HCT116 (cell line): ENCODE measurements at regions not wholly inside any gene's neighbourhood (a gene's known extent, or its start where the extent isn't known, plus 50 kb on each side); places are given as distances from the start of the nearest gene placed in this dataset.

Experiments
- ATAC-seq: fragments of 200-7000 bp; cut with Tn5 transposase; 2 replicates; pipeline ENCODE4 v1.9.1; 2020; ENCODE audit warnings: mild to moderate bottlenecking, moderate library complexity
- BruUV-seq: library from RNA; stranded (reverse); fragments of 400-500 nt; replicated peaks from 2 replicates; lab custom pipeline; 2021; lab: Mats Ljungman, UMichigan
- CTCF ChIA-PET: fragments of 300-600 bp; sonication (Branson Sonifier 250); formaldehyde crosslinking; loops from one replicate; lab custom pipeline; 2021; ENCODE audit warnings: antibody characterized with exemption; lab: Charles Lee
- POLR2A ChIA-PET: fragments of 300-600, 350-600 bp; sonication (Branson Sonifier 250); formaldehyde crosslinking; loops from one replicate; lab custom pipeline; 2021; ENCODE audit warnings: antibody characterized with exemption; lab: Charles Lee
- RAD21 ChIA-PET, 2 experiments: fragments of 300-600 bp; sonication (Branson Sonifier 250); formaldehyde crosslinking; loops; one replicate each; lab custom pipeline; 2023; ENCODE audit warnings: low total read pairs in 2 of 2; ENCODE audit not compliant: uncharacterized antibody in 2 of 2, unreplicated experiment in 2 of 2, low non-redundant PET in 1 of 2; lab: Charles Lee
- DNase-seq: peaks from one replicate; pipeline ENCODE4 v3.0.0-alpha.2; 2010; ENCODE audit warnings: low read depth, low spot score
- H2AFZ ChIP-seq: fragments of 200-600 bp; shearing (Covaris generic), sonication (generic); 2 replicates; pipeline ENCODE4 v1.6.1; 2017; ENCODE audit warnings: low read depth, mixed run types, mixed read lengths, antibody characterized with exemption, low read length; ENCODE audit not compliant: poor library complexity, severe bottlenecking
- H3K27ac ChIP-seq: 2 replicates; pipeline ENCODE4 v1.5.1; 2012; ENCODE audit warnings: low read depth, low read length
- H3K27me3 ChIP-seq: fragments of 200-600 bp; sonication (generic); 2 replicates; pipeline ENCODE4 v1.6.1; 2016; ENCODE audit warnings: mixed run types, low read length, mixed read lengths; ENCODE audit not compliant: insufficient read depth
- H3K36me3 ChIP-seq, 2 experiments: fragments of 200-500 bp in 1 of 2; fragments of 200-600 bp in 1 of 2; sonication (Bioruptor generic) in 1 of 2; sonication (generic) in 1 of 2; 2 replicates each; pipeline versions ENCODE4 v1.5.1 to v1.6.1; 2014 to 2016; ENCODE audit warnings: low read length in 2 of 2, inconsistent platforms in 1 of 2, mixed read lengths in 1 of 2, mixed run types in 1 of 2; ENCODE audit not compliant: insufficient read depth in 2 of 2, control insufficient read depth in 1 of 2
- H3K4me1 ChIP-seq, 2 experiments: fragments of 200-600 bp in 1 of 2; sonication (generic) in 1 of 2; 2 replicates each; pipeline versions ENCODE4 v1.5.1 to v1.6.1; 2012 to 2017; ENCODE audit warnings: low read length in 2 of 2, inconsistent platforms in 1 of 2, mild to moderate bottlenecking in 1 of 2, mixed read lengths in 1 of 2, mixed run types in 1 of 2, moderate library complexity in 1 of 2; ENCODE audit not compliant: insufficient read depth in 2 of 2, control insufficient read depth in 1 of 2
- H3K4me2 ChIP-seq: fragments of 200-600 bp; sonication (generic); 2 replicates; pipeline ENCODE4 v1.6.1; 2017; ENCODE audit warnings: mixed run types, low read length, mixed read lengths
- H3K4me3 ChIP-seq, 2 experiments: fragments of 200-600 bp in 1 of 2; sonication (generic) in 1 of 2; replicated peaks in 1 of 2; 2 replicates each; pipeline ENCODE4 v1.5.1; 2011 to 2016; ENCODE audit warnings: low read length in 2 of 2, control low read depth in 1 of 2, low read depth in 1 of 2, mild to moderate bottlenecking in 1 of 2, mixed read lengths in 1 of 2, mixed run types in 1 of 2
- H3K79me2 ChIP-seq: fragments of 200-600 bp; sonication (generic); 2 replicates; pipeline ENCODE4 v1.6.1; 2017; ENCODE audit warnings: mild to moderate bottlenecking, mixed run types, low read length, moderate library complexity, mixed read lengths; ENCODE audit not compliant: insufficient read depth
- H3K9ac ChIP-seq: fragments of 200-600 bp; sonication (generic); 2 replicates; pipeline ENCODE4 v1.6.1; 2016; ENCODE audit warnings: low read length, mixed read lengths
- H3K9me2 ChIP-seq: fragments of 200-600 bp; sonication (generic), shearing (Covaris generic); 2 replicates; pipeline ENCODE4 v1.6.1; 2017; ENCODE audit warnings: mixed run types, mild to moderate bottlenecking, moderate library complexity; ENCODE audit not compliant: insufficient read depth
- H3K9me3 ChIP-seq, 2 experiments: fragments of 200-500 bp in 1 of 2; fragments of 200-600 bp in 1 of 2; sonication (Bioruptor generic) in 1 of 2; sonication (generic) in 1 of 2; 2 replicates each; pipeline ENCODE4 v1.6.1; 2014 to 2017; ENCODE audit warnings: low read length in 2 of 2, mixed read lengths in 2 of 2, inconsistent platforms in 1 of 2, low read depth in 1 of 2, mild to moderate bottlenecking in 1 of 2, mixed run types in 1 of 2, moderate library complexity in 1 of 2; ENCODE audit not compliant: control insufficient read depth in 1 of 2, insufficient read depth in 1 of 2
- H4K20me1 ChIP-seq: fragments of 200-600 bp; sonication (generic), shearing (Covaris generic); 2 replicates; pipeline ENCODE4 v1.6.1; 2017; ENCODE audit warnings: mixed run types, mild to moderate bottlenecking, moderate library complexity; ENCODE audit not compliant: insufficient read depth
- ATF3 ChIP-seq: IDR thresholded peaks from 2 replicates; pipeline ENCODE4 v1.6.1; 2012
- CBX3 ChIP-seq: IDR thresholded peaks from 2 replicates; pipeline ENCODE4 v1.6.1; 2012; ENCODE audit warnings: low read depth
- CEBPB ChIP-seq: IDR thresholded peaks from 2 replicates; pipeline ENCODE4 v1.6.1; 2012; ENCODE audit warnings: low read depth
- EGR1 ChIP-seq: IDR thresholded peaks from 2 replicates; pipeline ENCODE4 v1.6.1; 2012; ENCODE audit warnings: low read depth
- ELF1 ChIP-seq: IDR thresholded peaks from 2 replicates; pipeline ENCODE4 v1.6.1; 2012; ENCODE audit warnings: low read depth, borderline replicate concordance
- EZH2 ChIP-seq: fragments of 200-600 bp; sonication (generic); IDR thresholded peaks from 2 replicates; pipeline ENCODE4 v1.6.1; 2017; ENCODE audit warnings: antibody characterized with exemption, mixed run types
- EZH2phosphoT487 ChIP-seq: fragments of 200-600 bp; IDR thresholded peaks from 2 replicates; pipeline ENCODE4 v1.6.1; 2018; ENCODE audit warnings: antibody characterized with exemption, borderline replicate concordance
- FOSL1 ChIP-seq: IDR thresholded peaks from 2 replicates; pipeline ENCODE4 v1.6.1; 2012; ENCODE audit warnings: low read depth
- JUND ChIP-seq: IDR thresholded peaks from 2 replicates; pipeline ENCODE4 v1.6.1; 2012
- POLR2A ChIP-seq: IDR thresholded peaks from 2 replicates; pipeline ENCODE4 v1.7.0; 2011; ENCODE audit warnings: borderline replicate concordance; ENCODE audit not compliant: insufficient read depth, insufficient read length; ENCODE audit errors: extremely low read depth
- POLR2AphosphoS5 ChIP-seq: IDR thresholded peaks from 2 replicates; pipeline ENCODE4 v1.6.1; 2011; ENCODE audit warnings: mild to moderate bottlenecking, low read depth, low read length, moderate library complexity
- RAD21 ChIP-seq: IDR thresholded peaks from 2 replicates; pipeline ENCODE4 v1.6.1; 2012; ENCODE audit warnings: low read depth, mild to moderate bottlenecking
- SIN3A ChIP-seq: IDR thresholded peaks from 2 replicates; pipeline ENCODE4 v1.6.1; 2012; ENCODE audit warnings: low read depth
- SP1 ChIP-seq: IDR thresholded peaks from 2 replicates; pipeline ENCODE4 v1.6.1; 2012; ENCODE audit warnings: low read depth
- SRF ChIP-seq: IDR thresholded peaks from 2 replicates; pipeline ENCODE4 v1.6.1; 2012; ENCODE audit warnings: low read depth
- YY1 ChIP-seq: IDR thresholded peaks from 2 replicates; pipeline ENCODE4 v1.6.1; 2011; ENCODE audit warnings: low read length, low read depth, moderate library complexity, mild to moderate bottlenecking; ENCODE audit not compliant: insufficient replicate concordance; ENCODE audit errors: extremely low read depth
- ZBTB33 ChIP-seq: IDR thresholded peaks from 2 replicates; pipeline ENCODE4 v1.6.1; 2011; ENCODE audit warnings: mild to moderate bottlenecking, low read length, moderate library complexity; ENCODE audit not compliant: insufficient replicate concordance; ENCODE audit errors: extremely low read depth
- ZFX ChIP-seq: fragments of 450-650 bp; IDR thresholded peaks from 2 replicates; pipeline ENCODE4 v1.6.1; 2017
- ZNF274 ChIP-seq: fragments of 200-500 bp; sonication (Bioruptor generic); IDR thresholded peaks from 2 replicates; pipeline ENCODE4 v1.6.1; 2014; ENCODE audit warnings: mild to moderate bottlenecking, low read depth, low read length, inconsistent platforms
- intact Hi-C: fragments of 100-400 bp; cut with micrococcal nuclease; formaldehyde crosslinking; loops from 2 replicates; pipeline ENCODE4 v1.10.0; 2022
- TF ChIP-seq, protein P1 (sequence below): IDR thresholded peaks from 2 replicates; pipeline ENCODE4 v1.6.1; 2012
- TF ChIP-seq, protein P2 (sequence below): IDR thresholded peaks from 2 replicates; pipeline ENCODE4 v1.6.1; 2012; ENCODE audit warnings: low read depth

DNA sequence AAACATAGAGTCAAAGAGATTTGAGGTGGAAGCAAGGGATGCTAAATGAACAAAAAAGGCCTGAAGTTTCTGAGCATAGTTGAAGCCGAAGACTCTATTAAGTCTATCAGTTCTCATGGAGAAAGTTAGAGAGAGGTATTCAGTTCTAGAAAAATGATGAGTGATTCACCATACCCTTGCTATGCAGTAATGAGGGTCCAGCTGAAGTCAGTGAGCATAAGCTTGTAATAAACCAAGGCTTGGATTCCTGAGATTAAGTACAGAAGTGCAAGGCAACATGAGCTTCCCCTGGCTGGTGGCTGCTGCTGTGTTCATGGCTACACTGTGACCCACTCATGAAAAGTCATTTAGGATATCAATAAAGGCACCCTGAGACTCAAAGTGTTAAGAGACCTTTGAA lies 129.7 kb upstream of the MTAP start (continued):
- TF ChIP-seq ATF3 (no peak), POLR2A (no peak)

DNA sequence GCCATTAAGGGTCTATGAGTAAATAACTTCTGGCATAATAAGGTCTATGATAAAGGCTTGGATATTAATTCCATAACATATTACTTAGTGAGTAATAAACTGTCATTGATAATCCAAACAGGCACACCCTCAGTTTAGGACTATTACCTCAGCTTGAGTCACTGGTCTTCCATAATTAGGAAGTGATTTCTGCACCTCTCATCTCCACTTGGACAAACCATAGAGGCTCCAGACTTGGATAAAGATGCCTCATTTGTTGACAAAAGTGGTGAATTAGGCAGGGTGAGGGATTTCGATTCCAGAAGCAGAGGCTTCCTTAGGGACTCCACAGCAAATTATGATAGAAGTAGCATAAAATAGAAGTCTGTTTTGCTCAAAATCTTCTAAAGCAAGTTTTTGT lies 127.5 kb upstream of the MTAP start:
- peak; percentile 35 for ATAC-seq
- peak overlapping the region; percentile 31 for H3K4me2 ChIP-seq
- no peak; the same call in 1 of the 2 replicates for TF ChIP-seq ELF1
- TF ChIP-seq, protein P1, sequence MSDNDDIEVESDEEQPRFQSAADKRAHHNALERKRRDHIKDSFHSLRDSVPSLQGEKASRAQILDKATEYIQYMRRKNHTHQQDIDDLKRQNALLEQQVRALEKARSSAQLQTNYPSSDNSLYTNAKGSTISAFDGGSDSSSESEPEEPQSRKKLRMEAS: peak; percentile 38; the same call in 1 of the 2 replicates
- TF ChIP-seq SIN3A: peak; percentile 56; the same call in 1 of the 2 replicates
- peak; percentile 60; the same call in 1 of the 2 replicates for TF ChIP-seq CBX3
- TF ChIP-seq SRF: peak; percentile 78
- TF ChIP-seq, protein P2, sequence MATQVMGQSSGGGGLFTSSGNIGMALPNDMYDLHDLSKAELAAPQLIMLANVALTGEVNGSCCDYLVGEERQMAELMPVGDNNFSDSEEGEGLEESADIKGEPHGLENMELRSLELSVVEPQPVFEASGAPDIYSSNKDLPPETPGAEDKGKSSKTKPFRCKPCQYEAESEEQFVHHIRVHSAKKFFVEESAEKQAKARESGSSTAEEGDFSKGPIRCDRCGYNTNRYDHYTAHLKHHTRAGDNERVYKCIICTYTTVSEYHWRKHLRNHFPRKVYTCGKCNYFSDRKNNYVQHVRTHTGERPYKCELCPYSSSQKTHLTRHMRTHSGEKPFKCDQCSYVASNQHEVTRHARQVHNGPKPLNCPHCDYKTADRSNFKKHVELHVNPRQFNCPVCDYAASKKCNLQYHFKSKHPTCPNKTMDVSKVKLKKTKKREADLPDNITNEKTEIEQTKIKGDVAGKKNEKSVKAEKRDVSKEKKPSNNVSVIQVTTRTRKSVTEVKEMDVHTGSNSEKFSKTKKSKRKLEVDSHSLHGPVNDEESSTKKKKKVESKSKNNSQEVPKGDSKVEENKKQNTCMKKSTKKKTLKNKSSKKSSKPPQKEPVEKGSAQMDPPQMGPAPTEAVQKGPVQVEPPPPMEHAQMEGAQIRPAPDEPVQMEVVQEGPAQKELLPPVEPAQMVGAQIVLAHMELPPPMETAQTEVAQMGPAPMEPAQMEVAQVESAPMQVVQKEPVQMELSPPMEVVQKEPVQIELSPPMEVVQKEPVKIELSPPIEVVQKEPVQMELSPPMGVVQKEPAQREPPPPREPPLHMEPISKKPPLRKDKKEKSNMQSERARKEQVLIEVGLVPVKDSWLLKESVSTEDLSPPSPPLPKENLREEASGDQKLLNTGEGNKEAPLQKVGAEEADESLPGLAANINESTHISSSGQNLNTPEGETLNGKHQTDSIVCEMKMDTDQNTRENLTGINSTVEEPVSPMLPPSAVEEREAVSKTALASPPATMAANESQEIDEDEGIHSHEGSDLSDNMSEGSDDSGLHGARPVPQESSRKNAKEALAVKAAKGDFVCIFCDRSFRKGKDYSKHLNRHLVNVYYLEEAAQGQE: no peak
- TF ChIP-seq ZNF274: no peak
- no peak for TF ChIP-seq EZH2
- no peak for TF ChIP-seq EZH2phosphoT487
- no peak for TF ChIP-seq POLR2A
- peak; percentile 63 for TF ChIP-seq POLR2AphosphoS5
- peak; percentile 83 for TF ChIP-seq CEBPB
- TF ChIP-seq ATF3: no peak; the same call in 1 of the 2 replicates
- no peak for TF ChIP-seq EGR1
- peak; percentile 98 for TF ChIP-seq SP1
- TF ChIP-seq ZFX: no peak
- no peak; the same call in 1 of the 2 replicates for TF ChIP-seq RAD21
- TF ChIP-seq YY1: peak; percentile 50
- peak; percentile 95 for TF ChIP-seq FOSL1
- peak; percentile 86 for TF ChIP-seq JUND
- no peak for TF ChIP-seq ZBTB33

More for the DNA sequence above, 127.5 kb upstream of the MTAP start:
- Histone ChIP-seq H3K4me3 (no peak overlapping the region), H3K27me3 (no peaks in the 10 kb centered on the region), H3K9me3 (no peaks in the 10 kb centered on the region), H3K4me1 (peaks cover 92 to 99% of the 10 kb centered on the region in 2 experiments), H2AFZ (no peak overlapping the region), H3K9ac (peak overlapping the region; percentile 53), H3K27ac (peak overlapping the region; percentile 99), H4K20me1 (no peaks in the 10 kb centered on the region), H3K9me2 (no peaks in the 10 kb centered on the region), H3K36me3 (no peaks in the 10 kb centered on the region), H3K79me2 (peaks cover 90% of the 10 kb centered on the region)
- intact Hi-C loops: no loop called here
- ChIA-PET CTCF (no interaction called here), RAD21 (no interaction called here), POLR2A (interaction anchor here (0.8 to 4.4 kb wide), 16 partner anchors 7 to 116 kb away, joined by 3 to 40 read pairs (median 5); no protein-coding TSS in a partner anchor)
- BruUV-seq: no TSS peak
- peak; percentile 80 for DNase-seq
